Left colon (tissue), 2 donors: ENCODE measurements at regions not wholly inside any gene's neighbourhood (a gene's known extent, or its start where the extent isn't known, plus 50 kb on each side); places are given as distances from the start of the nearest gene placed in this dataset.
"Not testable (repeated sequence)": the region's sequence is repeated elsewhere in the genome, so short reads cannot be mapped to it uniquely, and the experiment has no call there.

Source experiments
- ATAC-seq: fragments of 200-7000 bp; cut with Tn5 transposase; one replicate; pipeline ENCODE4 v1.9.1; 2020; ENCODE audit warnings: mild to moderate bottlenecking, moderate library complexity
- DNase-seq, 2 donors: peaks; one replicate each; pipeline ENCODE4 v3.0.0-alpha.2; 2020
- intact Hi-C, 2 donors: fragments of 100-400 bp; cut with DNase I in 1 of 2; cut with micrococcal nuclease in 1 of 2; formaldehyde crosslinking; loops; one replicate each; pipeline versions ENCODE4 v1.11.2 to v1.14.0; 2022; cut with DNase I, micrococcal nuclease
- donor health status: DM: no; HTN: no; CAD: no.
- donor health status: DM: yes; HTN: yes; CAD: no.

DNA sequence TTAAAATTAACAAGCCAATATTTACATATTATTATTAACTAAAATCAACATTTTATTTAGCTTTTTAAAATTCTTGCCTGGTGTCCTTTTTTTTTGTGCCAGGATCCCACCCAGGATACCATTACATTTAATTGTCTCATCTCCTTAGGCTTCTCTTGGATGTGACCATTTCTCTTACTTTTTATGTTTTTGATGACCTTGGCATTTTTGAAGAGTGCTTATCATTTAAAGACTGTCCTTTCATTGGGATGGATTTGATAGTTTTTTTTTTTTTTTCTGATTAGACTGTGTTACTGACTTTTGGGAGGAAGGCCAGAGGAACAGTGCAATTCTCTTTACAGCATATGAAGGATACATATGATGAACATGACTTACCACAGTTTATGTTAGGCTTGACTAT lies 181.4 kb upstream of the SMIM30 start:
- no peak for DNase-seq
- ATAC-seq: no peak
- intact Hi-C loops: no loop called here

DNA sequence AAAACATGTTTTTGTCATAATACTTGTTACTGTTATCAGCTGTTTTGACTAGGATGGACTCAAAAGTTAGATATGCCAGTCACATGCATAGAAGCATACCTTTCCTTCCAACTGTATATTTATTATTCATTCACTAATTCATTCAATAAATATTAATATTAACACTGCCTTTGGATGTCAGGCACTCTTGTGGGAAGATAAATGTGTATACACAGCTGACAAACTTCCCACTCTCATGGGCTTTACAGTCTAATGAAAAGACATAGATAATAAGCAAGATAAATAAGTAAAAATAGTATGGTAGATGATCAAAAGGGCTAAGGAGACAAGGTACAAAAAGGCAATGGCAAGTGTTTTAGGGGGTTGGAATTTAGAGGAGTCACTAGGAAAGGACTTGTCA lies 180.1 kb upstream of the SMIM30 start:
- DNase-seq (no peak), ATAC-seq (no peak)
- intact Hi-C loops: no loop called here

DNA sequence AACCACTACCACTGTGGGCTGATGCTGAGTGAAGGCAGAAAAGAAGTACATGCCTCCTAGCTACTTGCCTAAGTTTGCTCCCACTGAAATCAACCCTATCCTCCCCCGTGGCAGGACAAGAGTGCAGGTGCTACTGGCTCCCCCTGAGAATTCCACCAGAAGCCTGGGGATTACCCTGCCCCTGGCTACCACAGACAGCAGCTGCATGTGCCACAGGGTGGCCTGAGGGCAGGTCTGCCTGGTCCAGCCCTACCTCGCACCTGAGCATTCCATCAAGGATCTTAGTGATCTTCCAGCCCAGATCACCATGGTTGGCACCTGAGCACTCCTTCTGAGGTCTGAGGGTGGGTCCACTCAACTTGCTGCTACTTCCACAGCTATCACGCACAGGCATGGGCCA lies 176.4 kb upstream of the SMIM30 start:
- ATAC-seq: no peak
- intact Hi-C loops: no loop called here
- DNase-seq: no peak

DNA sequence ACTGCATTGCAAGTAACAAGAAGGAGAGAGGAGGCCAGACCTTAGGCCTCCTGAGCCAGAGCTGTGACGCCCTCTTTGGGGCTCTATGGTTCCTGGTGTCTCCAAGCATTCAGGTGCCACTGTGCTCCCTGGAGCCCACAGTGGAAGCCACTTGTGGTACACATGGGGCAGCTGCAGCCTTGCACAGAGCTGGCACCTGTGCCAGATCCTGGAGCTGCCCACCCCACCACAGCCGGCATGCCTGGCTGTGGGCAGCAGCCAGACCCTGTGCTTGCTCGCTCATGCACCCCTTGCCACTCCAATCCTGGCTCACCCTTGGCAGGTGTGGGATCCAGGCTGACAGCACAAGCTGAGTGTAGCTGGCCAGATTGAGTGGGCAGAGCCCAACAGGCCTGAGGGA lies 173.8 kb upstream of the SMIM30 start:
- intact Hi-C loops: no loop called here

DNA sequence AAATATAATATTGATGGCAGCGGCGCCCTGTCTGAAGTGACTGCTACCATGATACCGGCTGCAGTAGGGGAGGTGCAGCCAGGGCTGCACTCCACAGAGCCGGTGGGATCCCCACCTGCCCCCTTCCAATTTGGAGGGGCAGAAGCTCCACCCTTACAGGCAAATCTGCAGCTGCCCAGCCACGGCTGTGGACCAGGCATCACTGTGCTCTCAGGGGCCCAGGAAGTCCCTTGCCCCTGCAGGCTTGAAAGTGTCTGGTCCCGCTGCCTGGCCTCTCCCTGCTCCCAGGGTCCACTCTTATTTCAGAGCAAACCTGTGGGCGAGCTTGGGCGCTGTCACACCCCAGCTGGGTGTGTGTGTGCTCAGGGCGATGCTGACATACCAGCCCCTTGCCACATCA lies 172.7 kb upstream of the SMIM30 start:
- no peak for ATAC-seq

More for the DNA sequence above, 173.8 kb upstream of the SMIM30 start:
- no peak for DNase-seq
- ATAC-seq: no peak

DNA sequence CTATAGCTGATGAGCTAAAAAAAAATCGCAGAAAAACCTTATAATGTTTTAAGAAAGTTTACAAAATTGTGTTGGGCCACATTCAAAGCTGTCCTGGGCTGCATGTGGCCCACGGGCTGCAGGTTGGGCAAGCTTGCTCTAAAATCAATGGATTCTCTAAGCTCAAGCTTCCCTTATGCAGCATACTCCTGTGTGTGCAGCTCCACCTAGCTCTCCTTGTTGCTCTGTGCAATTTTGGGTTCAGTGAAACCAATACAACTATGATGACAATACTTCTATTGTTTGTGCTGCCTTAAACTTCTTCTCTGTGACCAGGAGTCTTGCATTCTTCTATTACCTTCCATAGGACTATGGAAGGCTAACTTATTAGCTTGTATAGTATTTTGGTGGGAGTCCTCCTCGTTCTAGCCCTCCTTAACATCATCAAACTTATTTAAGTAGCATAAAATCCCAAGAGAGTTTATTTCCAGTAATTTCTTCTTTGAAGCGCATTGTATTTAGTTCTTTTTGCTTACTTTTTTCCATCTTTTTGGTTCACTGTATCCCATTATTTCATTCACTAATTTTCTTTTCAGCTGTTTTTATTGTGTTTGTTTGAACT lies 170.9 kb upstream of the SMIM30 start:
- peak; percentile 38 for ATAC-seq
- intact Hi-C loops: no loop called here
- no peak for DNase-seq

More for the DNA sequence above, 172.7 kb upstream of the SMIM30 start:
- DNase-seq: no peak
- intact Hi-C loops: no loop called here

DNA sequence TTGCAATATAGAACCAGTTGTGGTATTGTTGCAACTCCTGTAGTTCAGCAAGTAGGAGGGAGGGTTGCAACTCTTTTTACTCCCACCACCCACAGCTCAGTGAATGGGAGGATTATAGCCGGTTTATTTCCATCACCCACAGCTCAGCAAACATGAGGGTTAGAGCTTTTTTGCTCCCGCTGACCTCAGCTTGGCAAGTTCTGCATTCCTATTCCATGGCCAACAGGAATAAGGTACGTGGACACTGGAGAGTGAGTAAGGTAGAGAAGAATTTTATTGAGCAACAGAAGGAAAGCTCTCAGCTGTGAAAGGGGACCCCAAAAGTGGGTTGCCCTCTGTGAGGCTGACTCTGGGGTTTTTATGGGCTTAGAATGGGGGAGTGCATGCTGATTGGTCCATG lies 167.1 kb upstream of the SMIM30 start:
- ATAC-seq (no peak), DNase-seq (no peak)
- intact Hi-C loops: no loop called here

DNA sequence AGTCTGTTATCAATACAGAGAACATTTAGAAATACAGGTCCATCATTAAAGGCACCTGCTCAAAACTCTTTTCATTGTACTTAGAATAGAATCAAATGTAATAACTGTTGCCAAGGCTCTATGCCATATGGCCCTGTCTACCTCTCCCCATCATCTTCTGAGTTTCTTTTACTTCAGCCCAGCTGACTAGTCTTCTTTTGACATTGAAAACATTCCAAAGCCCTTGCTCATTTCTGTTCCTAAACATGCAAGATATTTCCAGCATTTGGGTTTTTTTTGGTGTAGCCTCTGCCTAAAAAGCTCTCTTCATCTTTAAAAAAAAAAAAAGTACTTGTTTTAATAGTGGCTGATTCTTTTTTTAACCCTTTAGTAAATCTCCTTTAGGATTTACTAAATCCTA lies 165.5 kb upstream of the SMIM30 start:
- ATAC-seq (no peak), DNase-seq (no peak)
- intact Hi-C loops: no loop called here

DNA sequence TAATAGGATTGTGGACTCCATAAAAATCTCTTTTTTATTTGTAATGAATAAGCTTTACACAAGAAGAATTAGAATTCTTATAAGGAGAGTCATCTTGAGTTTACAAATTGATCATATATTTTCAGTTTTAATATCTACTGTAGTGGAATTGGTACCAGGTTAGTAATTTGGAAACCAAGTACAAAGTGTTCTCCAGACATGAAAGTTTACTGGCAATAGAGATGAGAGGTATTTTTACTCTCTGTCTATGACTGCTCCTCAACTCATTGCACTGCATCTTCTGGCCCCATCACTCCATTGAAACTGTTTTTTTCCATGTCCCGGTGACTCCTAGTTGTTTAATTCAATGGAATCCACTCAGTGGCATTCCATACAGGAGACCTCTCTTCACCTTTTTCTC lies 164.5 kb upstream of the SMIM30 start:
- no peak for DNase-seq
- intact Hi-C loops: no loop called here
- no peak for ATAC-seq

DNA sequence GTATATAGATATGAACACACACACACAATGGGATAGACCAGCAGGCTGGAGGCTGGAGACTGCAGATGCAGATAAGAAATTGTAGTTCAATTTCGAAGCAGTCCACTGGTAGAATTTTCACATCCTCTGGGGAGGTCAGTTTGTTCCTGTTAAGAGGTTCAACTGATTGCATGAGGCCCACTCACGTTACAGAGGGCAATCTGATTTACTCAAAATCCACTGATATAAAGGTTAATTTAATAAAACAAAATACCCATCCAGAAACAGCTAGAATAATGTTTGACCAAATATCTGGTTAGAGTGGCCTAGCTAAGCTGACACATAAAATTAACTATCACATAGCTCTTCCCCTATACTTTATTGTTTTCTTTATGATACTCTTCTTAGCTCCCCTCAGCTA lies 162.9 kb upstream of the SMIM30 start:
- intact Hi-C loops: no loop called here
- no peak for DNase-seq
- ATAC-seq: no peak

DNA sequence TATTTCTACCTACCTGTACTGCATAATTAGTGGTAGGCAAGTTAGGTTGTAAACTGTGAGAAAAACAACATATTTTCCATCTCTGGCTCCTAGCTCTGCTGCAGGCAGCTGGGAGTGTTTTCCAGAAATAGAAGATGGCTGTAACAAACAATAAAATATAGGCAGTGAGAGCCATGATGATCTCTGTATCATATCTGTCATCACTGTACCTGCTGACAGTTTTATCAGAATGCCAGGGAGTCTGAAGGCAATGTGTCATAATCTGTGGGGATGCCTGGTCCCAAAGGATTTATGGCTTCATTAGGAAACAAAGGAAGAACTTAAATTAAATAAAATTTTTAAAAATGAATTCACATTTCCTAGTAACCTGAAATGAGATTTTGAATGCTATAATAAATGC lies 160.9 kb upstream of the SMIM30 start:
- ATAC-seq (no peak), DNase-seq (no peak)
- intact Hi-C loops: no loop called here

DNA sequence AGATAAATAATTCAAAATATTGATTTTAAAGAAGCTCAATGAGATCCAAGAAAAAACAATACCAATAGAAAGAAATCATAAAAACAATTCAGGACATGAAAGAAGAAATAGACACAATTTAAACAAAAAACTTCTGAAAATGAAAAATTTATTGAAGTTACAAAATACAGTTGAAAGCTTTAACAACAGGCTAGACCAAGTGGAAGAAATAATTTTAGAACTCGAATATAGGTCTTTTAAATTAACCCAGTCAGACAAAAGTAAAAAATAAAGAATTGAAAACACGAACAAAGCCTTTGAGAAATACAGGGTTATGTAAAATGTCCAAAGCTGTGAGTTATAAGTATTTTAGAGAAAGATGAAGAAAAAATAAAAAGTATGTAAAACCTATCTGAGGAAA lies 152.4 kb upstream of the SMIM30 start:
- ATAC-seq: no peak
- intact Hi-C loops: no loop called here
- no peak for DNase-seq

DNA sequence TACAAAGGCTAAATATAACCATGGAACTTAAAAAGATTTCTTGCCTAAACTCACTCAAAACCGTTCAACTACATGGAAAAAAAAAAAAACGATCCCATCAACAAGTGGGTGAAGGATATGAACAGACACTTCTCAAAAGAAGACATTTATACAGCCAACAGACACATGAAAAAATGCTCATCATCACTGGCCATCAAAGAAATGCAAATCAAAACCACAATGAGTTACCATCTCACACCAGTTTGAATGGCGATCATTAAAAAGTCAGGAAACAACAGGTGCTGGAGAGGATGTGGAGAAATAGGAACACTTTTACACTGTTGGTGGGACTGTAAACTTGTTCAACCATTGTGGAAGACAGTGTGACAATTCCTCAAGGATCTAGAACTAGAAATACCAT lies 151.2 kb upstream of the SMIM30 start:
- DNase-seq, ATAC-seq, intact Hi-C loops: not testable (repeated sequence)

DNA sequence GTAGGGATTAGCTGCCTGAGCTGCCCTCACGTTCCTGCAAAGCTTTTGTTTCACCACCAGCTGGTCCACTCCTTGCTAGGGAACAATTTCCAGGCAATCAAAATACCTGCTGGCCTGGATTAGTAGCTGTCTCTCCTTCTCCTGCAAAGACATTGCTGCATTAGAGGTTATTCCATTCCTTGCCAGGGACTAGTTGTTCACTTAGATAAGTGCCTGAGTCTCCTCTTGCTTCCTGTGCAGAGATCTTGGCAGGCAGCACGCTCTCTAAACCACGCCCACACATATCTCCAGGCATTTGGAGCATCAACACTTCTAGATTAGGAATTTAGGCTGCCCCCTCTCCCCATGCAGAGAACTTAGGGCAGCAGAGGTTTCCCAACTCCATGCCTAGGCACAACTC lies 150.4 kb upstream of the SMIM30 start:
- no peak for ATAC-seq
- intact Hi-C loops: no loop called here

DNA sequence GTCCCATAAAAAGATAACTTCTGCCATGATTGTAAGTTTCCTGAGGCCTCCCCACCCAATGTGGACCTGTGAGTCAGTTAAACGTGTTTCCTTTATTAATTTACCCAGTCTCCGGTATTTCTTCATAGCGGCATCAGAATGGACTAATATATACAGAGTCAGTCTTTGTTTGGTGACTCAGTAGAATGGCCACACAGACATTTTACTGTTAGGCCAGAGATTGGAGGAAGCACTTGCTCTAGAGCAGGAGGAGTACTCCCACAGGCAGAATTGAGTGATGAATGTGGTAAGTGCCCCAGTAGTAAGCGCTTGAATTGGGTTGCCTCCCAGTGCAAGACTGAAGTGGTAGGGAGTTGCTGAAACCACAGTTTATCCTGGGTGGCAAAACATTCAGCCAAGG lies 149.5 kb upstream of the SMIM30 start:
- intact Hi-C loops: no loop called here
- ATAC-seq: no peak
- no peak for DNase-seq

More for the DNA sequence above, 150.4 kb upstream of the SMIM30 start:
- DNase-seq: no peak

DNA sequence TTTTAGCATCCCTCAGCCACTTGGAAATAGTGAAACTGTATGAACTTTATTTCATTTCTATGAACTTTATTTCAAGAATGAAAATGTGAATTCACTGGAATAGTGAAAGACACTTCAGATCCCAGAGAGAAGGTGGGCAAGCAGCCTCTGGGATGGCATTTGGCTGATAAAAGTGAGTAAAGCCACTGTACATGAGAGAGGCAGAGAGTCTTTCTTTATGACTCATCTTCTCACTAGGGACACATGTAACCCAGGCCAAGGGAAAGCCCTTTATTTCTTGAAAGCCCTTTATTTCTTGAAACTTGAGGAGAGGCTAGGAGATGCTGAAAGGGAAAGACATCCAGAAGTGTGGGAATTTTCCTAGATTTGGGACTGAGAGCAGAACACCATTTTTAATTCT lies 148.9 kb upstream of the SMIM30 start:
- ATAC-seq (no peak), DNase-seq (no peak)
- intact Hi-C loops: no loop called here

DNA sequence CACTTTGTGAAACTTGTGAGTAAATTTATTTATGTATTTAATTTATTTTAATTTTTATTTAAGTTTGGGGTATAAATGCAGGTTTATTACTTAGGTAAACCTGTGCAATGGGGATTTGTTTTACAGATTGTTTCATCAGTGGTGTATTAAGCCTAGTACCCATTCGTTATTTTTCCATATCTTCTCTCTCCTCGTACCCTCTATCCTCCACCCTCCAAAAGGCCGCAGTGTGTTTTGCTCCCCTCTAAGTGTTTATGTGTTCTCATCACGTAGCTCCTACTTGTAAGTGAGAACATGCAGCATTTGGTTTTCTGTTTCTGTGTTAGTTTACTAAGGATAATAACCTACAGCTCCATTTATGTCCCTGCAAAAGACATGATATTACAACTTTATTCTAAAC lies 145.4 kb upstream of the SMIM30 start:
- ATAC-seq: no peak
- no peak for DNase-seq
- intact Hi-C loops: no loop called here

DNA sequence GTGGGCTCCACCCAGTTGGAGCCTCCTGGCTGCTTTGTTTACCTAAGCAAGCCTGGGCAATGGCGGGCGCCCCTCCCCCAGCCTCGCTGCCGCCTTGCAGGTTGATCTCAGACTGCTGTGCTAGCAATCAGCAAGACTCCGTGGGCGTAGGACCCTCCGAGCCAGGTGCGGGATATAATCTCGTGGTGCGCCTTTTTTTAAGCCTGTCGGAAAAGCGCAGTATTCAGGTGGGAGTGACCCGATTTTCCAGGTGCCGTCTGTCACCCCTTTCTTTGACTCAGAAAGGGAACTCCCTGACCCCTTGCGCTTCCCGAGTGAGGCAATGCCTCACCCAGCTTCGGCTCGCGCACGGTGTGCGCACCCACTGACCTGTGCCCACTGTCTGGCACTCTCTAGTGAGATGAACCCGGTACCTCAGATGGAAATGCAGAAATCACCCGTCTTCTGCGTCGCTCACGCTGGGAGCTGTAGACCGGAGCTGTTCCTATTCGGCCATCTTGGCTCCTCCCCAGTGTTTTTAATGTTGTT lies 144.9 kb upstream of the SMIM30 start:
- DNase-seq, intact Hi-C loops, ATAC-seq: not testable (repeated sequence)

DNA sequence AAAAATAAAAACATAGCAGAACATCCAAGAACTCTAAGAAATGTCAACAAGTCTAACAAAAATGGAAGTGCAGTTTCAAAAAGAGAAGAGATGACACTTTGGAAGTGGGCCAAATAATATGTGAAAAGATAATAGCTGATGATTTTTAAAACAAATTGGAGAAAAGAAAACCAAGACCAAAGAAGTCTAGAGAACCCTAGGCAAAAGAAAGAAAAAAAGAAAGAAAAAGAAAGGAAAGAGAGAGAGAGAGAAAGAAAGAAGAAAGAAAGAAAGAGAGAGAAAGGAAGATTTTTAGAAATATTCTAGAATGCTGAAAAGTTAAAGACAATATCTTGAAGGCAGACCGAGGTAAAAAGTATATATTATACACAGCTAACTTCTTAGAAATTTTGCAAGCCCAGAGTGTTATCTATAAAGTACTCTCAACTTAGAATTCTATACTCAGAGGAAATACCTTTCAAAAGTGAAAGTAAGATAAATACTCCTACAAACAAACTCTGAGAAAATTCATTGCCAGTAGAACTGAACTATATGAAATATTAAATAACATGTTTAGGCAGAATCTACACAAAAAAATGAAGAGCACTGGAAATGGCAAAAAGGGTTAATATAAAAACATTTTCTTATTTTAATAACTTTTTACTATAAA lies 138.7 kb upstream of the SMIM30 start:
- no peak for ATAC-seq

DNA sequence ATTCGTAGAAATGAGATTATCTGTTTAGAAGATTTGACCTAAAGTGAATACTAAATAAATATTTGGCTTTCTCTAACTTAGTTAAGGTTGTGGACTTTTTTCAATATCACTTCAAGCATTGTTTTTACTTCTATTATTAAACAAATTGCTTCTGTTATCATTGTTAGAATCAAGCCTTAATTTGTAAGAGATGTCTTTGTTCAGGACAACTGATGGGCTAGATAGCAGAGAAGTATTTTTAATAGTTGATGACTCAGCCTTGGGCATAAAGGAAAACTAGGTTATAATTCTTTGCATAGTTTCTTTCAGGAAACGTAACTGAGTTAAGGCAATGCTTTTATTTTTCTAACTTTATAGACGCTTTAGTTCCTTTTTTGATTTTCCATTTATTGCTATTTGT lies 128.8 kb upstream of the SMIM30 start:
- intact Hi-C loops: no loop called here
- no peak for DNase-seq
- ATAC-seq: no peak

More for the DNA sequence above, 138.7 kb upstream of the SMIM30 start:
- no peak for DNase-seq
- intact Hi-C loops: no loop called here

DNA sequence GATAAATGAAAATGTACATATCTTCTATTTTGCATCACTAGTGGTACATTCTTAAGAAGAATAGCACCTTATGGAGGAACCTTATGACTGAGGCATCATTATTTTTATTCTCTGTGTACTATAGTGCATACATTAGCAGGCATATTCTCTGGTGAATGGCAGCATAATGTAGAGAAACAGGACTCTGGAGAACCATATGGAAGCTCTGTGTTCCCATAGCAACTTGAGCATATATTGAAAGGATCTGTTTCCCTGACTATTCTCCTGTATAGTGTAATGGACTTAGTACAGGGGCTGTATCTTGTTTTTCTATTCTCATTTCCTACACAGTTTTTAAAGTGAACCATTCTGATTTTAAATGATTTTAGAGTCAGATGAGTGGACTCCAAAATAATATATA lies 128.4 kb upstream of the SMIM30 start:
- intact Hi-C loops: no loop called here
- DNase-seq (no peak), ATAC-seq (no peak)
